ENCODE measurements at regions not wholly inside any gene's neighbourhood (a gene's known extent, or its start where the extent isn't known, plus 50 kb on each side); places are given as distances from the start of the nearest gene placed in this dataset.

- TF ChIP-seq ZNF274 (IDR thresholded peaks at IDR 0.05; ENCODE audit: low read depth, low read length) (no peak), SUZ12 (IDR thresholded peaks at IDR 0.05; ENCODE audit: extremely low read depth, insufficient read depth, insufficient read length) (no peak)
Measured at GRCh38 chr2:59691518-59692190, 861.8 kb downstream of the BCL11A start.
